SK-N-SH (cell line): ENCODE measurements at regions not wholly inside any gene's neighbourhood (a gene's known extent, or its start where the extent isn't known, plus 50 kb on each side); places are given as distances from the start of the nearest gene placed in this dataset.

Source experiments
- CHD2 ChIP-seq: fragments of 150-350 bp; IDR thresholded peaks from 2 replicates; pipeline ENCODE4 v1.6.1; 2018; ENCODE audit warnings: low read length; ENCODE audit not compliant: partially characterized antibody
- CTCF ChIP-seq: fragments of 200-600 bp; sonication (generic); IDR thresholded peaks from 2 replicates; pipeline ENCODE4 v1.6.1; 2017; ENCODE audit warnings: antibody characterized with exemption, mild to moderate bottlenecking, moderate library complexity
- EP300 ChIP-seq, 2 experiments: IDR thresholded peaks; 2 replicates each; pipeline versions ENCODE4 v1.4.0 to v1.6.1; 2012; ENCODE audit warnings: borderline replicate concordance in 1 of 2, low read depth in 1 of 2, low read length in 1 of 2
- RAD21 ChIP-seq: IDR thresholded peaks from 2 replicates; pipeline ENCODE4 v1.6.1; 2012; ENCODE audit warnings: mild to moderate bottlenecking, low read length
- RCOR1 ChIP-seq: fragments of 150-350 bp; IDR thresholded peaks from 2 replicates; pipeline ENCODE4 v1.6.1; 2017; ENCODE audit warnings: antibody characterized with exemption, low read length
- RFX5 ChIP-seq: IDR thresholded peaks from 2 replicates; pipeline ENCODE4 v1.6.1; 2012; ENCODE audit warnings: mild to moderate bottlenecking, improper control_type of control experiment, low read length
- RXRA ChIP-seq: IDR thresholded peaks from 2 replicates; pipeline ENCODE4 v1.4.0; 2012; ENCODE audit warnings: low read depth, mild to moderate bottlenecking, borderline replicate concordance
- SIN3A ChIP-seq: IDR thresholded peaks from 2 replicates; pipeline ENCODE4 v1.6.1; 2012; ENCODE audit warnings: low read depth, mild to moderate bottlenecking, low read length, moderate library complexity, borderline replicate concordance
- TEAD4 ChIP-seq: IDR thresholded peaks from 2 replicates; pipeline ENCODE4 v1.4.0; 2012; ENCODE audit warnings: mild to moderate bottlenecking, borderline replicate concordance; ENCODE audit not compliant: insufficient read depth
- USF1 ChIP-seq: IDR thresholded peaks from 2 replicates; pipeline ENCODE4 v1.4.0; 2012; ENCODE audit warnings: low read depth, borderline replicate concordance
- TF ChIP-seq, protein P1 (sequence below): IDR thresholded peaks from 2 replicates; pipeline ENCODE4 v1.6.1; 2012; ENCODE audit warnings: mild to moderate bottlenecking, low read depth, low read length, moderate library complexity

- TF ChIP-seq RCOR1 (no peak), CHD2 (no peak), CTCF (no peak), EP300 (IDR thresholded peaks at IDR 0.05; ENCODE audit: borderline replicate concordance in 1 of 2, low read depth in 1 of 2, low read length in 1 of 2) (no peak), USF1 (no peak), RXRA (no peak), TEAD4 (no peak), RFX5 (no peak), SIN3A (no peak), RAD21 (no peak)
- TF ChIP-seq, protein P1, sequence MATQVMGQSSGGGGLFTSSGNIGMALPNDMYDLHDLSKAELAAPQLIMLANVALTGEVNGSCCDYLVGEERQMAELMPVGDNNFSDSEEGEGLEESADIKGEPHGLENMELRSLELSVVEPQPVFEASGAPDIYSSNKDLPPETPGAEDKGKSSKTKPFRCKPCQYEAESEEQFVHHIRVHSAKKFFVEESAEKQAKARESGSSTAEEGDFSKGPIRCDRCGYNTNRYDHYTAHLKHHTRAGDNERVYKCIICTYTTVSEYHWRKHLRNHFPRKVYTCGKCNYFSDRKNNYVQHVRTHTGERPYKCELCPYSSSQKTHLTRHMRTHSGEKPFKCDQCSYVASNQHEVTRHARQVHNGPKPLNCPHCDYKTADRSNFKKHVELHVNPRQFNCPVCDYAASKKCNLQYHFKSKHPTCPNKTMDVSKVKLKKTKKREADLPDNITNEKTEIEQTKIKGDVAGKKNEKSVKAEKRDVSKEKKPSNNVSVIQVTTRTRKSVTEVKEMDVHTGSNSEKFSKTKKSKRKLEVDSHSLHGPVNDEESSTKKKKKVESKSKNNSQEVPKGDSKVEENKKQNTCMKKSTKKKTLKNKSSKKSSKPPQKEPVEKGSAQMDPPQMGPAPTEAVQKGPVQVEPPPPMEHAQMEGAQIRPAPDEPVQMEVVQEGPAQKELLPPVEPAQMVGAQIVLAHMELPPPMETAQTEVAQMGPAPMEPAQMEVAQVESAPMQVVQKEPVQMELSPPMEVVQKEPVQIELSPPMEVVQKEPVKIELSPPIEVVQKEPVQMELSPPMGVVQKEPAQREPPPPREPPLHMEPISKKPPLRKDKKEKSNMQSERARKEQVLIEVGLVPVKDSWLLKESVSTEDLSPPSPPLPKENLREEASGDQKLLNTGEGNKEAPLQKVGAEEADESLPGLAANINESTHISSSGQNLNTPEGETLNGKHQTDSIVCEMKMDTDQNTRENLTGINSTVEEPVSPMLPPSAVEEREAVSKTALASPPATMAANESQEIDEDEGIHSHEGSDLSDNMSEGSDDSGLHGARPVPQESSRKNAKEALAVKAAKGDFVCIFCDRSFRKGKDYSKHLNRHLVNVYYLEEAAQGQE = no peak
Observed at GRCh38 chr10:84626397-84627087, 298.2 kb downstream of the CCSER2 start.
